GM10266 (cell line): ENCODE measurements at regions not wholly inside any gene's neighbourhood (a gene's known extent, or its start where the extent isn't known, plus 50 kb on each side); places are given as distances from the start of the nearest gene placed in this dataset.

ENCODE experiments used
- DNase-seq: peaks from one replicate; pipeline ENCODE4 v3.0.0; 2012; ENCODE audit errors: extremely low spot score
- CTCF ChIP-seq: IDR thresholded peaks from 2 replicates; pipeline ENCODE4 v1.5.1; 2012; ENCODE audit warnings: mild to moderate bottlenecking, low read depth; ENCODE audit not compliant: control insufficient read depth, insufficient read depth; ENCODE audit errors: missing control alignments

GRCh38 chr7:136324073-136324704, 347.0 kb upstream of the MTPN start:
- DNase-seq: no peak
- TF ChIP-seq CTCF: no peak

GRCh38 chr7:136312592-136312991, 335.4 kb upstream of the MTPN start:
- TF ChIP-seq CTCF: no peak
- no peak for DNase-seq

GRCh38 chr7:136309407-136309806, 332.2 kb upstream of the MTPN start:
- no peak for DNase-seq
- no peak for TF ChIP-seq CTCF

- no peak for DNase-seq
- no peak for TF ChIP-seq CTCF
These were observed 331.1 kb upstream of the MTPN start for GRCh38 chr7:136308230-136308629.

GRCh38 chr7:136303162-136303561, 326.0 kb upstream of the MTPN start:
- DNase-seq: no peak

GRCh38 chr7:136302049-136302448, 324.9 kb upstream of the MTPN start:
- DNase-seq: no peak
- no peak for TF ChIP-seq CTCF

More at GRCh38 chr7:136303162-136303561, 326.0 kb upstream of the MTPN start:
- TF ChIP-seq CTCF: no peak

GRCh38 chr7:136294977-136295376, 317.8 kb upstream of the MTPN start:
- TF ChIP-seq CTCF: peak; percentile 24
- no peak for DNase-seq
